GM23248 (cell line): ENCODE measurements at regions not wholly inside any gene's neighbourhood (a gene's known extent, or its start where the extent isn't known, plus 50 kb on each side); places are given as distances from the start of the nearest gene placed in this dataset.

Experiments used
- EZH2 ChIP-seq: fragments of 200-600 bp; sonication (generic); IDR thresholded peaks from 2 replicates; pipeline ENCODE4 v1.6.1; 2018; ENCODE audit warnings: antibody characterized with exemption, mild to moderate bottlenecking; ENCODE audit not compliant: insufficient read depth, poor library complexity, severe bottlenecking
- EZH2phosphoT487 ChIP-seq: fragments of 200-600 bp; sonication (generic); IDR thresholded peaks from 2 replicates; pipeline ENCODE4 v1.6.1; 2018; ENCODE audit warnings: antibody characterized with exemption, moderate library complexity, mild to moderate bottlenecking, low read depth; ENCODE audit not compliant: insufficient read depth

DNA sequence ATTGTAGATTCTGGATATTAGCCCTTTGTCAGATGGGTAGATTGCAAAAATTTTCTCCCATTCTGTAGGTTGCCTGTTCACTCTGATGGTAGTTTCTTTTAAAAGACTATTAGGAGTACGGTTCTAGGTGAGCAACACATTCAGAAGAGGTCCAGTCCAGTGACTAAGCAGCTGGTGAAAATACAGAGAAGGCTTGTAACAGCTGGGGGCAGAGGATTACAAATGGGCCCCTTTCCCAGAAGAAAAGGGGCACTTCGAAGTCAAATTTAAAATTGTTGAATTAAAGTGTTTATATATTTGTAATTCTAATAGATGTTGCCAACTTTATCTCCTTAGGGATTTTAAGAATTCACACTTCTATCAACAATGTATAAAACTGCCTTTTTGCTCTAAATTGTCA, 720.5 kb downstream of the TLE4 start:
- TF ChIP-seq EZH2 (no peak), EZH2phosphoT487 (no peak)
